ENCODE measurements at regions not wholly inside any gene's neighbourhood (a gene's known extent, or its start where the extent isn't known, plus 50 kb on each side); places are given as distances from the start of the nearest gene placed in this dataset.

DNA sequence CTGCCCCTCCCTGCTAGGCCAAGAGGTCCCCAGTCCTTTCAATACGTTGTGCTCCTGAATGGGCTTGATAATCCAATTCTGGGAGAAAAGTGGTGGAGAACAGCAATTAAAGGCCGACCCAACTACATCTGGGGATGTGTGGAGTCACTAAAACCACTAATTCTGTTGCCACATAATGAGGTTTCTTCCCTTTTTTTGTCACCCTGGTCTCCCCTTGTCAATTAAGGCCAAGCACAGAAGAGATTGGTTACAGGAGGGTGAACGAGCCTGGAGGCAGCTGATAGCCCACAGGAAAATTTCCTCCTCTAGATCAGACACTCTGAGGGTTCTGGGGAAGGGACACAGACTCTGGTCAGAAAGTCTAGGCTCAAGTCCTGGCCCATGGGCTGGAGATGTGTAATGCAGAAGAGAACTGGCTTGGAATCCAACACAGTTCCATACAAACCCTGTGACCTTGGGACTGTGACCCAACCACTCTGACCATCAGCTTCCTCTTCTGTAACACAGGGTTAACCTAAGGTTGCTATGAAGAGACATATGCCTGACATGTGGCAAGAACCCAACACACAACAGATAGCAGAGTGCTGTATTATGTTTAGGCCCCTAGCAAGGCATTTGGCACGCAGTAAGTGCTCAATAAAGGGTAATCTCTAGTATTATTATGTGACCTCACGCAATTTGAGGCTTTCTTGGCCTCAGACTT lies 146.4 kb downstream of the CHST1 start:
- TF ChIP-seq POLR2A (IDR thresholded peaks at IDR 0.05), result no peak
- no peak for TF ChIP-seq CTCF (IDR thresholded peaks at IDR 0.05)

Measured in vagina (tissue), 2 donors.